ENCODE measurements at regions not wholly inside any gene's neighbourhood (a gene's known extent, or its start where the extent isn't known, plus 50 kb on each side); places are given as distances from the start of the nearest gene placed in this dataset.

- no peaks in the 10 kb centered on the region for H3K36me3 ChIP-seq
- TF ChIP-seq CTCF (IDR thresholded peaks at IDR 0.05): no peak
- no peak for FAIRE-seq
- ATAC-seq: no peak
- no peak overlapping the region for H3K4me3 ChIP-seq
- intact Hi-C loops (cut with DNase I): no loop called here
- DNase-seq: no peak
- H3K27ac ChIP-seq: no peak overlapping the region
- no peaks in the 10 kb centered on the region for H3K4me1 ChIP-seq
- no peaks in the 10 kb centered on the region for H3K27me3 ChIP-seq
- WGBS, 2 donors: 65 to 73% methylated on average over 2 of the region's 2 CpGs
- H3K9me3 ChIP-seq: no peaks in the 10 kb centered on the region
Observed at GRCh38 chr11:127379686-127380085, 379.1 kb upstream of the KIRREL3 start.

- Histone ChIP-seq H3K27ac (no peak overlapping the region), H3K4me3 (no peak overlapping the region), H3K4me1 (no peaks in the 10 kb centered on the region), H3K27me3 (no peaks in the 10 kb centered on the region), H3K9me3 (no peaks in the 10 kb centered on the region), H3K36me3 (no peaks in the 10 kb centered on the region)
- WGBS, 2 donors: 79% methylated on average over 2 of the region's 2 CpGs
- DNase-seq: no peak
- intact Hi-C loops (cut with DNase I): no loop called here
- no peak for FAIRE-seq
- ATAC-seq: no peak
- TF ChIP-seq CTCF (IDR thresholded peaks at IDR 0.05): no peak
Observed at GRCh38 chr11:127376301-127376700, 375.7 kb upstream of the KIRREL3 start.

GRCh38 chr11:127369356-127369755 lies 368.8 kb upstream of the KIRREL3 start:
- 53% methylated on average over 8 of the region's 8 CpGs for WGBS, 2 donors
- H3K4me3 ChIP-seq: no peak overlapping the region
- H3K4me1 ChIP-seq: no peaks in the 10 kb centered on the region
- H3K36me3 ChIP-seq: no peaks in the 10 kb centered on the region
- H3K9me3 ChIP-seq: no peaks in the 10 kb centered on the region
- no peaks in the 10 kb centered on the region for H3K27me3 ChIP-seq
- DNase-seq: no peak
- no peak for TF ChIP-seq CTCF (IDR thresholded peaks at IDR 0.05)
- intact Hi-C loops (cut with DNase I): no loop called here
- no peak overlapping the region for H3K27ac ChIP-seq
- no peak for FAIRE-seq
- ATAC-seq: no peak

GRCh38 chr11:127362754-127363308 lies 362.3 kb upstream of the KIRREL3 start:
- no peak for ATAC-seq
- Histone ChIP-seq H3K36me3 (no peaks in the 10 kb centered on the region), H3K9me3 (no peaks in the 10 kb centered on the region), H3K27me3 (peaks cover 0 to 4% (median 2%) of the 10 kb centered on the region in 4 donors), H3K4me3 (no peak overlapping the region), H3K4me1 (no peaks in the 10 kb centered on the region), H3K27ac (no peak overlapping the region)
- WGBS, 2 donors: 74 to 77% methylated on average over 14 of the region's 14 CpGs
- intact Hi-C loops (cut with DNase I): no loop called here
- FAIRE-seq: no peak
- no peak for TF ChIP-seq CTCF (IDR thresholded peaks at IDR 0.05)
- no peak for DNase-seq

GRCh38 chr11:127358160-127358559 lies 357.6 kb upstream of the KIRREL3 start:
- no peak overlapping the region for H3K27ac ChIP-seq
- H3K9me3 ChIP-seq: no peaks in the 10 kb centered on the region
- intact Hi-C loops (cut with DNase I): no loop called here
- no peak overlapping the region for H3K4me3 ChIP-seq
- no peaks in the 10 kb centered on the region for H3K4me1 ChIP-seq
- ATAC-seq (no peak), DNase-seq (no peak), FAIRE-seq (no peak)
- 84 to 92% methylated on average over 7 of the region's 7 CpGs for WGBS, 2 donors
- no peaks in the 10 kb centered on the region for H3K36me3 ChIP-seq
- TF ChIP-seq CTCF (IDR thresholded peaks at IDR 0.05): no peak
- H3K27me3 ChIP-seq: peaks cover 0 to 4% (median 2%) of the 10 kb centered on the region in 4 donors

Measured in pancreas (tissue), 10 donors.